GM18511 (cell line): ENCODE measurements at regions not wholly inside any gene's neighbourhood (a gene's known extent, or its start where the extent isn't known, plus 50 kb on each side); places are given as distances from the start of the nearest gene placed in this dataset.

Experiments used
- ATAC-seq: cut with Tn5 transposase; IDR thresholded peaks from one replicate; pipeline ENCODE4 v1.9.1; 2021; ENCODE audit warnings: mild to moderate bottlenecking, moderate library complexity; ENCODE audit not compliant: unreplicated experiment

- ATAC-seq, result no peak
Measured at GRCh38 chr6:74785236-74785635, 420.6 kb downstream of the COL12A1 start.

GRCh38 chr6:74782346-74782745, 423.5 kb downstream of the COL12A1 start:
- ATAC-seq, result no peak

DNA sequence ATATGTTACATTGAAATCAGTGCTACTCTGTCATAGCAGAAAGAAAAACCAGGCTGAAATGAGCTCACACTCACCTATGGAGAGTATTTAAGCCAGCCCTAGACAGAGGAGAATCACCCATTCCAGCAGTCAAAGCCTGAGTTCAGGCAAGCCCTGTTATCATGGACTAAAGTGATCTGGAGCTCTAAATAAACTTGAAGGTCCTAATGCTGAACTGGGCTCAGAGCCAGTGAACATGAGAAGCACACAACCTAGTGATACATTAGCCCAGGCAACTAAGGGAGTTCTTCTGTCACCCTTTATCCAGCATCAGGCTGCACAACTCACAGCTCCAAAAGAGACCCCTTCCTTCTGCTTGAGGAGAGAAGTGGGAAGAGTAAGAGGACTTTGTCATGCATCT, 425.0 kb downstream of the COL12A1 start:
- no peak for ATAC-seq

DNA sequence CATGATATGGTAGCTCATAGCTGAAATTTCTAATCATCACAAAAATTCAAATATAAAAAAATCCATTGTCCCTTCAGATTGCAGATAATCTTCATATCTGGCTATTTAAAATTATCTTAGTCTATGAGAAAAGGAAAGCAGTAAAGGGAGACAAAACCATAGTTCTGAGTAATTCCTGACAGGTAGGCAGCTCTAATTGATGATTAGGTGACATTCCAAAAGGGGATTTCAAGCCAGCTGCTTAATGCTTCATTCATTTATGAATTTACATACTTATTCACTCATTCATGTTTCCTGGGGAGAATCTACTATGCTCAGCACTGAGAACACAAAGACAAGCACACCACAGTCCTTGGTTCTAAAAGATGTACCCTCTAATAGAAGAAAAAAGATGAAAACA, 437.1 kb downstream of the COL12A1 start:
- no peak for ATAC-seq

DNA sequence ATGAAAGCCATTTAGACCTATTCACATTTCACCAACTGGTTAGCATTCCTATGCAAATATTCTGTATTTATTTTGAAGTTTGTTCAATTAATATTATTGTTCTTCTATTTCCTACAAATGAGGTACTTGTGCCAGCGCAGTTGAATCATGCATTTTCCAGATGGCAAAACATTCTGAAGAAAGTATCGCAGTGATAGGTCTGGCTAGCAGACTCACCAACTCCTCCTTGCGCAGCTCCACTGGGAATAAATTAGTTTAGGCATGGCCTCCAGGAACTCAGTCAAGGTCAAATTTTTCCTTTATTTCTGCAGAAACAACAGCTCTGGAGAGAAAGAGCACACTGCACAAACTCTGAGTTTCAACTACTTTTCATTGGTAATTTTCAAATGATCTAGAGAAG, 437.7 kb downstream of the COL12A1 start:
- ATAC-seq, result no peak

GRCh38 chr6:74765486-74765885, 440.4 kb downstream of the COL12A1 start:
- no peak for ATAC-seq

GRCh38 chr6:74764486-74764885, 441.4 kb downstream of the COL12A1 start:
- no peak for ATAC-seq

- no peak for ATAC-seq
Measured at GRCh38 chr6:74762841-74763240, 443.0 kb downstream of the COL12A1 start.

DNA sequence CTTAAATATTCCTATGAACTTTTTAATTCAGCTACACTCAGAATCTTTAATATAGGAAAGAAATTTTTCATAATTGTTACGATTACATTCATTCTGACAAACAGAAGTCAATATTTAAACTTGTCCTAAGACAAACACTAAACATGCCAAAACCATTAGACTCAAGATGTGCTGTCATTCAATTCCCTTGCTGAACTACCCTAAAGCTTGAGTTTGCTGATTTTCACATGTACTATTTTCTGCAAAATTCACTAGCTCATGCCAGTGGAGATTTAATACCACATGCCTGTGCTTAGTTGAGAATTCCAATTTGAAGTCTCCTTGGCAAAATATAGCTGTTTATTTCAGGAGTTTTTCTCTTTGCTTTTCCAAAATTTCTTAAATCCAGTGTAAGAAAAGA, 448.0 kb downstream of the COL12A1 start:
- ATAC-seq, result no peak

DNA sequence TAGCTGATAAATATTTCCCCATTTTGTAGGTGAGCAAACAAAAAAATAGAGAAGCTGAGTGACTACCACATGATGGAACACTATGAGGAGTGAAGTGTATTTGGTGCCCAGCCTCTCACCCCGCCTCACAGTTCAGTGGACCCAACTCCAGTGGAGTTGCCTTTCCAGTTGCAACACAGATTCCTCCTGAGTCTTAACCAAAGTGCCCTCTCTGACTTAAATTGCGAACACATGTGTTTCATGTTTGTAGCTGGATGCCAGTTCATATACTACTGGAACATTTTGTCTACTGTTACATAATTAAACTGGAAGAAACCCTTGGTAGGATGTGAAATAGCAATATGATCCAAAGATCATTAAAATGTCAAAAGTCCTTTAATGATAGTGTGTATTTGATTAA, 448.9 kb downstream of the COL12A1 start:
- ATAC-seq, result no peak

GRCh38 chr6:74755778-74756177, 450.1 kb downstream of the COL12A1 start:
- ATAC-seq, result no peak

DNA sequence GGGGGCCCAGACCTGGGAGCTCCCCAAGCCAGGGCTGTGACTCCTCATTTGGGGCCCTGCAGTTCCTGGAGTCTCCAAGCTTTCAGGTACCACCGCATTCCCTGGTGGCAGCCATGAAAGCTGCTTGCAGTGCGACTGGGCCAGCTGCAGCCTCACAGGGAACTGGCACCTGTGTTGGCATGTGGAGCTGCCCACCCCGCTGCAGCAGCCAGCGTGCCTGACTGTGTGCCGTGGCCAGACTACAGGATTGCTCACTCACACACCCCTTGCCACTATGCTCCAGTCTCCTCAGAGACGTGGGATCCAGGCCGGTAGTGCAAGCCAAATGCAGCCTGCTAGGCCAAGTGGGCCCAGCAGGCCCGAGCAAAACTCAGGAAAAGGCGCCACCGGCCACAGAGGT, 450.7 kb downstream of the COL12A1 start:
- ATAC-seq, result no peak

GRCh38 chr6:74753883-74754600, 451.8 kb downstream of the COL12A1 start:
- ATAC-seq, result no peak

DNA sequence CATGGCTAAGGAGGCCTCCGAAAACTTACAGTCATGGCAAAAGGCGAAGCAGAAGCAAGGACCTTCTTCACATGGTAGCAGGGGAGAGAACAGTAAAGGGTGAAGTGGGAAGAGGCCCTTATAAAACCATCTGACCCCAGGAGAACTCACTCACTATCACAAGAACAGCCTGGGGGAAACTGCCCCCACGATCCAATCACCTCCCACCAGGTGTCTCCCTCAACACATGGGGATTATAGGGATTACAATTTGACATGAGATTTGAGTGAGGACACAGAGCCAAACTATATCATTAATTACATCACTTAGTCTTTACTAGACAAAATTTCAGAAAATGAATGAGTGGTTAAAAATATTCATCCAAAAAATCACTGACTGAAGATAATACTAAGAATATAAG, 453.6 kb downstream of the COL12A1 start:
- no peak for ATAC-seq

GRCh38 chr6:74750826-74751225, 455.0 kb downstream of the COL12A1 start:
- no peak for ATAC-seq

DNA sequence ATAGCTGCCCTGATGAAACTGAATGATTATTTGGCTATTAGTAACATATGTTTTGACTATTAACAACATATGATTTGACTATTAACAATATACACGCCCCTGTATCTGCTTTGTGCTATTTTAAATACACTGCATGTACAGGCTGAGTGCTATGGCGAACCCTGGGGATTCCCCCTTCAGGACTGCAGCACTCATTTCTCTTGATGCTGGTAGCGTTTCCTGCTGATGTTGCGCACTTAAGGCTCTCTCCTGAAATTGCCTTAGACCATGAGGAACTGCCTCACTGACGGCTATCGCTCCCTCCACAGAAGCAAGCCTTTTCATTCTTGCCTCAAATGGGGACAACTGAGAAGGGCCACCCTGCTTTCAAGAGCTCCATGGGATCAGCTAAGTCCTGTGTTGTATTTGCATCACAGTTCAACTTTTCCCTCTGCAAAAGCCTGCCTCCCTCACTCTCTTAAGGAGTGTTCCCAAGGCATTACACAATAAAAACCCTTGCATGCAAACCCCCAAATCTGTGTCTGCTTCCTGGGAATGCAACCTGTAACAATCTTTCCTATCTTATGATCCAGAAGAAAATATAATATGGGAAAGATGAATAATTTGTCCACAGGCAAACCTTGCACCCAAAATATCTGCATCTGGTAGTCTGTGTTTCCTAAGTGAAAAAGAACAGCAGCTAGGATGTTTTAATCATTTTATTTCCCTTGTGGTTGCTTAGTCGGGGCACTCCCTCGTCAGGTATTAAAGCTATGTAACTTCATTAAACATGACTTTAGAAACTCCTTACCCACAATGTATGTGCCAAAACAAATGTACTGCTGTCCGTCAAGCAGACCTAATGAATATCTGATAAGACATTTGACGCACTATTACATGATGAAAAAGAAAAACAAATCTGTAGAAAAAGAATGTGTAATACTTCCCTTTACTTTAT, 456.4 kb downstream of the COL12A1 start:
- ATAC-seq, result no peak

GRCh38 chr6:74745670-74746069, 460.2 kb downstream of the COL12A1 start:
- no peak for ATAC-seq

DNA sequence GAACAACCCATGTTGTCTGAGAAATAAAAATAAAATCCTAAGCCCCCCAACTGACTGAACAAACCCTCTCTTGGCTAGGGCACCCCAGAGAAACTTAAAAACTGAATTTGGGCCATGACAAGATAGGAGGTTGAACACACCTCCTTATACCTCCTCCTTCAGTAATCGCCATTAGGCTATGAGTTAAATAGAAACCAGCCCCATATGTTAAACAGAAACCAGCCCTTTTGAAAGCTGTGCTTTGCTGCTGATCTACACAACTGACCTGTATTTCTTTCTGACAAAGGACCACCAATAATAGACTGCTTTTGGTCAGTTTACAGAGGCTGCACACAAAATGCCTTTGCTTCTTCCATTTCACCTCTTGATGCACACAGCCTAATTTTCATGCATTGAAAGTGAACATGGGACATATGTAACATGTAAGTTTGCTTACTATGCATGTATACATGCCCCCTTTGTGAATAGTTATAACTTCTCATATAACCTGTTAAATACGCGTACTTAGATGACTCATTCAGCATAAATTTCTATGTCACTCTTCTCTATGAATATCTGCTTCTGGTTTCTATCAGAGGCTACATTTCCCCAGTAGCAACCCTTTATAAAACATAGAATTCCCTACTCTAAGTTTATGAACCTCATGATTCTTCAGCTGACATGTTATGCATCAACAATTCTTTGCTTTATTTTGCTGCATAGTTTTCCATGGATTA, 462.9 kb downstream of the COL12A1 start:
- ATAC-seq, result peak; percentile 49

DNA sequence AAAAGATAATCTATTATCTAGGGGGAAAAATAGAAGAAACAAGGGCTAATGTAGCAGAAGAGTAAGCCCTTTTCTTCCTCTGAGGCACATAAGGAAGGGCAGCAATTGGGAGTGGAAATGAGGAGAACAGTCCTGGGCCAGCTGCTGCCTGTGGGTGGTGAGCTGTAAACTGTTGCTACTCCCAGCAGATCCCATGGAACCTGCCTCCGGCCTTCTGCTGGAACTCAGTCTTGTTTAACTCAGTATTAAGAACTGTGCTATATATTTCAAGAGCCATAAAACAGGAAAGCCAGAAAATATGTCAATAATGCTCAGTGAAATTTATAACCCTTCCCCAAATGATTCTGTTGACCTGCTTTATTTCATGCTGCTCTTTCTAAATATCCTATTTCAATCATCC, 464.2 kb downstream of the COL12A1 start:
- ATAC-seq, result no peak

DNA sequence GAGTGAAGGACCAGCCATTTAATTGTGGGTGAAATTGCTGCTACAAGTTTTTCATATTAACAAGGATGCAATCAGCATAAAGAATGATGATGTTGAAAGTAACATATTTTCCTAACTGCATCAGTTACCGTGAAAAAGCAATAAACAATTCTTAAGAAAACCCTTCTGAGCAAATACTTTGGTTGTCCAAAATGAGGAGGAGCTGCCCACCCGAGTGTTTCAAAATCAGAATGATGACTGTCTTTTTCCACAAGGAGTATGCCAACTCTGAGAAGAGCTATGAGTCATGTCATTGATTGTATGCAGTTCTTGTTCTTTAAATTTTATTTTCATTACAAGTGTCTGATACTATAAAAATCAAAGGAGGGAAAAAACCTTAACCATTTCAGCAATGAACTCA, 470.5 kb downstream of the COL12A1 start:
- no peak for ATAC-seq

GRCh38 chr6:74734901-74735300, 471.0 kb downstream of the COL12A1 start:
- ATAC-seq, result no peak
